Mesodermal cell (in vitro differentiated cells): ENCODE measurements at regions not wholly inside any gene's neighbourhood (a gene's known extent, or its start where the extent isn't known, plus 50 kb on each side); places are given as distances from the start of the nearest gene placed in this dataset.

Source experiments
- H3K27ac ChIP-seq: 2 replicates; pipeline ENCODE4 v1.7.0; 2013; ENCODE audit warnings: mild to moderate bottlenecking, low read depth, low read length, moderate library complexity; ENCODE audit not compliant: severe bottlenecking
- H3K36me3 ChIP-seq: 2 replicates; pipeline ENCODE4 v1.7.1; 2013; ENCODE audit warnings: mild to moderate bottlenecking, low read length, moderate library complexity; ENCODE audit not compliant: control insufficient read depth, insufficient read depth
- H3K4me1 ChIP-seq: one replicate; pipeline ENCODE4 v1.7.1; 2013; ENCODE audit warnings: mild to moderate bottlenecking, low read length; ENCODE audit not compliant: insufficient read depth, control insufficient read depth, poor library complexity, severe bottlenecking
- H3K4me3 ChIP-seq: 2 replicates; pipeline ENCODE4 v1.7.0; 2013; ENCODE audit warnings: low read length, control low read depth, mild to moderate bottlenecking; ENCODE audit not compliant: insufficient read depth, poor library complexity, severe bottlenecking; ENCODE audit errors: extremely low read depth
- H3K9me3 ChIP-seq: 2 replicates; pipeline ENCODE4 v1.7.1; 2013; ENCODE audit warnings: mild to moderate bottlenecking, low read length, moderate library complexity; ENCODE audit not compliant: control insufficient read depth
- WGBS, 2 experiments: methylation state at CpG; one replicate each; pipeline ENCODE4 v1.1.5; 2013; ENCODE audit warnings: missing lambda C conversion rate in 2 of 2; ENCODE audit not compliant: insufficient coverage in 2 of 2; 5-methylcytosine and 5-hydroxymethylcytosine counted together

DNA sequence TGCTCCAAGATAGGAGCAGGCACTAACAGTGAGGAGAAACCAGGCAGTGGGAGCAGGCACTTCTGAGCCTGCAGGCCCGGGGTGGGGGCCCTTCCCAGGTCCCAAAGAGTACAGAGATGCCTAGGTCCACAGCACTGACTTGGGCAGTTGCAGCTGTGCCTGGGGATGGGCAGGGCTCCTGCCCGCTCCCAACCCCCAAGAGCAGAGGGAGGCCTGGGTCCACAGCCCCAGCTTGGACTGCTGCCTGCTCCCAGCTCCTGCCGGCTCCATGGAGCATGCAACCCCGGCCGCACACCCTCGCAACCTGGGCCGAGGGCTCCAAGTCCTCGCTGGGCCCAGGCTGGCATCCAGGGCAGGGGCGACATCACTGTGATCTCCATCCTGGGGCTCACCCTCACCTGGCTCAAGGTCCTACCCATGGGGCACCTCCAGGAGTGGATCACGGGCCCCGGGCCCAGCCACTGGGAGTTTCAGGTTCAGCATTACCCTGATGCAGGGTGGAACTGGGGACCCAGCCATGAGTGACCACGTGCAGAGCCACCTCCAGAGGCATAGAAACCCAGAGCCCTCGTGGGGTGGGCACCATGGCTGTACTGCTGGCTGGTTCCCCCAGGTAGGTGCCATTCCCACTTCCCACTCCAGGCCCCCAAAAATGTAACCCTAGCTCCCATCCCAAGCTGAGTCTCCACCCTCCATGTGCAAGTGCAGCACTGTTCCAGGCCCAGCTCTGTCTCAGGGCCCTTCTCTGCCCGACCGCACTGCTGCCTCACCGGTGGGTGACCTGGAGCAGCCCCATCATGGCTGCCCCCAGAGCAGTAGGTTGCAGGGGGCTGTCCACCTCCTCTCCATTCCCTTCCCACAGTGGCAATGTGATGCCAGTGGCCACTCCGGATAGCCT is 325.6 kb downstream of the NR4A2 start:
- H3K27ac ChIP-seq = no peak overlapping the region
- H3K9me3 ChIP-seq = peaks cover 9% of the 10 kb centered on the region
- no peak overlapping the region for H3K4me3 ChIP-seq
- 87 to 92% methylated on average over 16 of the region's 17 CpGs for WGBS, 2 experiments
- no peaks in the 10 kb centered on the region for H3K4me1 ChIP-seq
- no peaks in the 10 kb centered on the region for H3K36me3 ChIP-seq

- Histone ChIP-seq H3K4me1 (no peaks in the 10 kb centered on the region), H3K9me3 (peaks cover 5% of the 10 kb centered on the region), H3K4me3 (no peak overlapping the region), H3K27ac (no peak overlapping the region), H3K36me3 (no peaks in the 10 kb centered on the region)
- WGBS, 2 experiments = 79 to 81% methylated on average over 2 to 3 of the region's 3 CpGs
Measured at GRCh38 chr2:156005999-156006712, 326.4 kb downstream of the NR4A2 start.

DNA sequence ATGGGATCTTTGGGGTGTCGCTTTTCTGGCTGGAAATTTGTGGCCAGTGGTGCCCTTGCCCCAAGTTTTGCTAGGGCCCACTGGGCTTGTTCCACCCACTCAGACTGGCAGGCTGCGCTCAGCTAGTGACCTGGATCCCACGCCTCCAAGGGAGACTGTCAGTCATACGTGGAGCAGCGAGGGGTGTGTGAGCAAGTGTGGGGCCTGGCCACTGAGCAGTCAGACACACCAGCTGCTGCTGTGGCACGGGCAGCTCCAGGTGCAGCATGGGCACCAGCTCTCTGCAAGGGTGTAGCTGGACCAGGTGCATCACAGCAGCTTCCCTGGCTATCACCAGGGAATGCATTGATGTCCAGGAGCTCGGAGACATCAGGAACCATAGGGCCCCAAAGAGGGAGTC is 327.0 kb downstream of the NR4A2 start:
- no peaks in the 10 kb centered on the region for H3K36me3 ChIP-seq
- no peak overlapping the region for H3K4me3 ChIP-seq
- 95 to 96% methylated on average over 7 of the region's 7 CpGs for WGBS, 2 experiments
- no peaks in the 10 kb centered on the region for H3K4me1 ChIP-seq
- H3K9me3 ChIP-seq = peaks cover 3% of the 10 kb centered on the region
- no peak overlapping the region for H3K27ac ChIP-seq

DNA sequence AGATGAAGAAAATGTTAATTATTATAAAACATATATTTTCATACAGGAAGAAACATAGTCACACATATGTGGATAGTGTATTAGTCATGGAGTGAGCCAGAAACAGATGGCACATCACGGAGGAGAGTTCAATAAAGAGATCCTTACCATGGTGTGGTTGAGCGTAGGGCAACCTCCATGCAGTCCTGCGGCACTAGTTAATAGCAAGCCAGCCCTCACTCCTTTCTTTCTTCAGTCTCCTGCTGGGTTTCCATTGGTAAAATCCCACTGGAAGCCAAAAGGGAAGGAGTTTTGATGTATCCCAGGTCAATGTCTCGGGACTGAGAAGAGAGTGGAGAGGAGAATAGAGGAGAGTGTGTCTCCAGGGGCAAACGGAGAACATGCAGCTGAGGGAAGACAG is 328.1 kb downstream of the NR4A2 start:
- Histone ChIP-seq H3K9me3 (no peaks in the 10 kb centered on the region), H3K4me3 (no peak overlapping the region), H3K36me3 (no peaks in the 10 kb centered on the region), H3K27ac (no peak overlapping the region), H3K4me1 (no peaks in the 10 kb centered on the region)
- 62 to 100% methylated on average over 2 to 3 of the region's 5 CpGs for WGBS, 2 experiments

- no peaks in the 10 kb centered on the region for H3K36me3 ChIP-seq
- H3K4me3 ChIP-seq = no peak overlapping the region
- H3K9me3 ChIP-seq = no peaks in the 10 kb centered on the region
- no peak overlapping the region for H3K27ac ChIP-seq
- no peaks in the 10 kb centered on the region for H3K4me1 ChIP-seq
- 72 to 80% methylated on average over 2 of the region's 4 CpGs for WGBS, 2 experiments
Measured at GRCh38 chr2:156003780-156004179, 328.7 kb downstream of the NR4A2 start.

GRCh38 chr2:156001851-156002250 is 330.7 kb downstream of the NR4A2 start:
- no peak overlapping the region for H3K4me3 ChIP-seq
- no peaks in the 10 kb centered on the region for H3K9me3 ChIP-seq
- 88% methylated on average over 1 of the region's 1 CpG; no CpG with 5 or more reads in 1 of the 2 experiments for WGBS, 2 experiments
- H3K4me1 ChIP-seq = no peaks in the 10 kb centered on the region
- H3K27ac ChIP-seq = no peak overlapping the region
- no peaks in the 10 kb centered on the region for H3K36me3 ChIP-seq

DNA sequence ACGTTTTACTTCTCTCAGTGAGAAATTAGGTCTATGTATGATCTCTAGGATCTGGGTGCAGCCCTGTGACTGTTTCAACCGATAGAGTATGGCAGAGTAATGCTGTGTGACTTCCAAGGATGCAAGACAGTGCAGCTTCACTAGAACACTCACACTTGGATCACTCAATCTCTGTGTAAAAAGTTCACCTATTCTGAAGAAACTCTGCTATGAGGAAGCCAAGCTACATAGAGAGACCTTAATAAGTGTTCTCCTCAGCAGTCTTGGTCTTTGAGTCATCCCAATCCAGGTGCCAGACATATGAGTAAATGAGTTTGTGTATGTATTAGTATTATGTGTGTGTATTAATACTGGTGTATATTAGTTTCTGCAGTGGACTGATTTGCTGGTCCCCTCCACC is 335.0 kb downstream of the NR4A2 start:
- no CpG with 5 or more reads among the region's 2 CpGs for WGBS, 2 experiments
- H3K4me1 ChIP-seq = no peaks in the 10 kb centered on the region
- no peaks in the 10 kb centered on the region for H3K36me3 ChIP-seq
- H3K4me3 ChIP-seq = no peak overlapping the region
- no peak overlapping the region for H3K27ac ChIP-seq
- H3K9me3 ChIP-seq = no peaks in the 10 kb centered on the region

DNA sequence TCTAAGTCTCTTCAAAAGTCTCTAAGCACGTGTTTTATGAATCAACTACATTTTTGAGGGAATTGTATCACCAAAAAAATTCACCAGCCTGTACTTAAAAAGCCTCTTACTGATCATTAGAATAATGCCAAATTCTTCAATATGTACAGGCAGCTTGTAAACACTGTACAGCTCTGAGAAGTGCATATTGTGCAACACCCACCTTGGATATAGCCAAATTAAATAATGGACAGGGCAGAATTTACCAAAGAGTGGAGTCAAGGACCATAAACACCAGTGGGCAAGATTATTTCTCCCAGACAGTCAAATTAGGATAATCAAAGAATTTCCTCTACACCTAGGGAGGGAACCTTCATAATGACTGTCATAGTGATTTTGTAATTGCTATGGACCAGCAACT is 338.2 kb downstream of the NR4A2 start:
- H3K9me3 ChIP-seq = no peaks in the 10 kb centered on the region
- WGBS, 2 experiments = no CpG with 5 or more reads among the region's 1 CpG
- H3K4me3 ChIP-seq = no peak overlapping the region
- H3K27ac ChIP-seq = no peak overlapping the region
- no peaks in the 10 kb centered on the region for H3K36me3 ChIP-seq
- H3K4me1 ChIP-seq = no peaks in the 10 kb centered on the region

DNA sequence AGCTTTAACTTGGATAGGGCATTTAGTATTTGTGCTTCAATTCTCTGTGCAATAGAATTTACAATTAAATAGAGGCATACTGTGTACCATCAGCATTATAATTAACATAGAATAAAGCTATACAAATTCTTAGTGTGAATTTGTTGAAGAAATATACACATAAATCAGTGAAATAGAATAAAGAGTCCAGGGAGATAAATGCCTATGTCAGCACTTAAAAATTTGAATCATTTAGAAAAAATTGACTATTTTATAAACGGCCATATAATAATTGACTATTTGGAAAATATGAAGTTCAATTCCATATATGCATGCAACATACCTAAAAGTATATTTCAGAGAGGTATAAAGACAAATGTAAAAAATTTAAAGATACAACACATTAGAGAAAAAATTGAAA is 348.7 kb downstream of the NR4A2 start:
- WGBS, 2 experiments = no CpG with 5 or more reads among the region's 1 CpG
- Histone ChIP-seq H3K9me3 (no peaks in the 10 kb centered on the region), H3K27ac (no peak overlapping the region)

DNA sequence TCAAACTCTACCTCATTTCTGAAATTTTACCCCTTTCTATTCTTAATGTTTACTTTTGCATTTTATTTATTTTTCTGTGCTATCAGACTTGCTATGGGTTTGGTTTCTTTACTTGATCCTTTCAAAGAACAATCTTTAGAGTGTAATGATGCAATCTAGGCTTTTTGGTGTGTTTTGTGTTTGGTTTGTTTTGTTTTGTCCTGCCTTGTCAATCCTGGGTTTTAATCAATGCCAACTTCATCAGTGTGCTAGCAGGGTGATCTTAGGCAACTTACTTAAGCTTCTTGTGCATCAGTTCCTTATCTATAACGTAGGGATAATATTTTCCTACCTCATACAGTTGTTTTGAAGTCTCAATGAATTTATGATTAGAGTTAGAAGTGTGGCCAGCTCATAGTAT is 350.4 kb downstream of the NR4A2 start:
- WGBS, 2 experiments = no CpG with 5 or more reads among the region's 1 CpG

More for the DNA sequence above, 348.7 kb downstream of the NR4A2 start:
- H3K4me1 ChIP-seq = no peaks in the 10 kb centered on the region
- no peaks in the 10 kb centered on the region for H3K36me3 ChIP-seq
- H3K4me3 ChIP-seq = no peak overlapping the region

More for the DNA sequence above, 350.4 kb downstream of the NR4A2 start:
- Histone ChIP-seq H3K4me1 (no peaks in the 10 kb centered on the region), H3K36me3 (no peaks in the 10 kb centered on the region), H3K4me3 (no peak overlapping the region), H3K27ac (no peak overlapping the region), H3K9me3 (no peaks in the 10 kb centered on the region)
